Prostate gland (tissue), 2 donors: ENCODE measurements at regions not wholly inside any gene's neighbourhood (a gene's known extent, or its start where the extent isn't known, plus 50 kb on each side); places are given as distances from the start of the nearest gene placed in this dataset.
"Not testable (repeated sequence)": the region's sequence is repeated elsewhere in the genome, so short reads cannot be mapped to it uniquely, and the experiment has no call there.

Source experiments
- POLR2A ChIP-seq: fragments of 450-650 bp; IDR thresholded peaks from one replicate; pipeline ENCODE4 v1.6.1; 2016; ENCODE audit warnings: antibody characterized with exemption, mild to moderate bottlenecking
- POLR2AphosphoS5 ChIP-seq: sonication (generic); formaldehyde crosslinking; IDR thresholded peaks from one replicate; pipeline ENCODE4 v1.6.1; 2017; ENCODE audit warnings: antibody characterized with exemption
- TF ChIP-seq, protein P1 (sequence below), 4 experiments: fragments of 200-600 bp in 2 of 4; fragments of 450-650 bp in 2 of 4; sonication (generic) in 2 of 4; IDR thresholded peaks; 1 replicate in 3 of 4; 2 replicates in 1 of 4; pipeline ENCODE4 v1.5.1; 2016 to 2019; ENCODE audit warnings: antibody characterized with exemption in 4 of 4, mild to moderate bottlenecking in 2 of 4, moderate library complexity in 2 of 4

DNA sequence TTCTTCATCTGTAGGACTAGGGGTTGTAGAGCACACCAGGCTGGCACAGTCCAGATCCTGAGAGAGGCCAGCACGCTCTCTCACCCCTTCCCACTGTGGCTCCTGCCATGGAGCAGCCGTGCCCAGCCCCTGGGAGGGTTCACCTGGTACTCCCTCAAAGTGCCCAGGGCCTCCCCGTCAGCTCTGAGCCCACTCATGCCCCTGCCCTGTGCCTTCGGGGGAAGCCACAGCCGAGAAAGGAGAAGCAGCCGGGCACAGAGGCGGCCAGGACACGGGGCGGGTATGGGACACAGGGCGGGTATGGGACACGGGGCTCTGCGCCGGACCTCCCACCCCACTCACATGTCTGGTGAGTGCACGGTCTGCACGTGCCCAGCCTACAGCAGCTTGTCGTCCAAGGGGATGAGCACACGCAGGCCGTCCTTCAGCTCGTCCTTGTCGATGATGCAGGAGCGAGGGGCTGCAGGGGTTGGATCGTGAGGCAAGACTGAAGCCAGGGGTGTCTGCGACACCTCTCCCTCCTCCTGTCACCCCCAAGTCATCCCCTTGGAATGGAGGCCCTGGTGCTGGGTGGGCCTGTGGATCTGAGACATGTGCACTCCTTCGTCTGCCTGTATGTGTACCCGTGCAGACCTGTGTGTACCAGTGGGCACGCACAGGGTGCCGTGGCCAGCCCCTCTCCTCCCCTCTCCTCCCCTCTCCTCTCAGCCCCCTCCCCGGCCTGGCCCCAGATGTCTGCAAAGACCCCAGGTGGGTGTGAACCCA lies 417.9 kb upstream of the ZNF722 start:
- not testable (repeated sequence) for TF ChIP-seq POLR2A, POLR2AphosphoS5
- TF ChIP-seq, protein P1, sequence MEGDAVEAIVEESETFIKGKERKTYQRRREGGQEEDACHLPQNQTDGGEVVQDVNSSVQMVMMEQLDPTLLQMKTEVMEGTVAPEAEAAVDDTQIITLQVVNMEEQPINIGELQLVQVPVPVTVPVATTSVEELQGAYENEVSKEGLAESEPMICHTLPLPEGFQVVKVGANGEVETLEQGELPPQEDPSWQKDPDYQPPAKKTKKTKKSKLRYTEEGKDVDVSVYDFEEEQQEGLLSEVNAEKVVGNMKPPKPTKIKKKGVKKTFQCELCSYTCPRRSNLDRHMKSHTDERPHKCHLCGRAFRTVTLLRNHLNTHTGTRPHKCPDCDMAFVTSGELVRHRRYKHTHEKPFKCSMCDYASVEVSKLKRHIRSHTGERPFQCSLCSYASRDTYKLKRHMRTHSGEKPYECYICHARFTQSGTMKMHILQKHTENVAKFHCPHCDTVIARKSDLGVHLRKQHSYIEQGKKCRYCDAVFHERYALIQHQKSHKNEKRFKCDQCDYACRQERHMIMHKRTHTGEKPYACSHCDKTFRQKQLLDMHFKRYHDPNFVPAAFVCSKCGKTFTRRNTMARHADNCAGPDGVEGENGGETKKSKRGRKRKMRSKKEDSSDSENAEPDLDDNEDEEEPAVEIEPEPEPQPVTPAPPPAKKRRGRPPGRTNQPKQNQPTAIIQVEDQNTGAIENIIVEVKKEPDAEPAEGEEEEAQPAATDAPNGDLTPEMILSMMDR (IDR thresholded peaks at IDR 0.05): not testable (repeated sequence)
